ENCODE measurements at regions not wholly inside any gene's neighbourhood (a gene's known extent, or its start where the extent isn't known, plus 50 kb on each side); places are given as distances from the start of the nearest gene placed in this dataset.

GRCh38 chr4:30844861-30845582 lies 124.9 kb downstream of the PCDH7 start:
- TF ChIP-seq CTCF (IDR thresholded peaks at IDR 0.05 in 4 of 5, conservative IDR thresholded peaks at IDR 0.05 in 1 of 5), result no peak
- TF ChIP-seq POLR2A (IDR thresholded peaks at IDR 0.05), result no peak
